ENCODE measurements at regions not wholly inside any gene's neighbourhood (a gene's known extent, or its start where the extent isn't known, plus 50 kb on each side); places are given as distances from the start of the nearest gene placed in this dataset.
"Not testable (repeated sequence)": the region's sequence is repeated elsewhere in the genome, so short reads cannot be mapped to it uniquely, and the experiment has no call there.

- POLR2A ChIA-PET, result no interaction called here
- CTCF ChIA-PET, result no interaction called here
- TF ChIP-seq TARDBP (IDR thresholded peaks at IDR 0.05) (no peak), ZNF384 (IDR thresholded peaks at IDR 0.05) (no peak), LEF1 (IDR thresholded peaks at IDR 0.05; ENCODE audit: borderline replicate concordance) (no peak), PKNOX1 (IDR thresholded peaks at IDR 0.05) (no peak), BHLHE40 (IDR thresholded peaks at IDR 0.05; ENCODE audit: borderline replicate concordance) (no peak)
- DNase-seq (ENCODE audit: extremely low spot score), result no peak
Measured at GRCh38 chr4:30094887-30095286, 625.3 kb upstream of the PCDH7 start.

- ChIA-PET POLR2A (no interaction called here), CTCF (no interaction called here)
- TF ChIP-seq ELF4 (IDR thresholded peaks at IDR 0.05), result no peak
- no peak for TF ChIP-seq BHLHE40 (IDR thresholded peaks at IDR 0.05; ENCODE audit: borderline replicate concordance)
- no peak for TF ChIP-seq TARDBP (IDR thresholded peaks at IDR 0.05)
- no peak for TF ChIP-seq PKNOX1 (IDR thresholded peaks at IDR 0.05)
- TF ChIP-seq CTBP1 (IDR thresholded peaks at IDR 0.05; ENCODE audit: borderline replicate concordance), result no peak
- no peak for TF ChIP-seq LEF1 (IDR thresholded peaks at IDR 0.05; ENCODE audit: borderline replicate concordance)
- TF ChIP-seq ZNF384 (IDR thresholded peaks at IDR 0.05), result no peak
- TF ChIP-seq L3MBTL2 (conservative IDR thresholded peaks at IDR 0.05), result no peak
- no peak for TF ChIP-seq FOXA1 (IDR thresholded peaks at IDR 0.05)
- no peak for TF ChIP-seq FOXK2 (IDR thresholded peaks at IDR 0.05)
- no peak for TF ChIP-seq ARNT (IDR thresholded peaks at IDR 0.05)
- TF ChIP-seq FOXM1 (IDR thresholded peaks at IDR 0.05; ENCODE audit: borderline replicate concordance), result no peak
- no peak for TF ChIP-seq HDGF (IDR thresholded peaks at IDR 0.05; ENCODE audit: borderline replicate concordance)
- no peak for TF ChIP-seq SP1 (IDR thresholded peaks at IDR 0.05)
- DNase-seq (ENCODE audit: extremely low spot score), result no peak
Measured at GRCh38 chr4:30103455-30103854, 616.7 kb upstream of the PCDH7 start.

- TF ChIP-seq BHLHE40 (IDR thresholded peaks at IDR 0.05; ENCODE audit: borderline replicate concordance), result no peak
- no peak for TF ChIP-seq TARDBP (IDR thresholded peaks at IDR 0.05)
- no peak for TF ChIP-seq ZNF384 (IDR thresholded peaks at IDR 0.05)
- TF ChIP-seq ARNT (IDR thresholded peaks at IDR 0.05), result no peak
- no peak for TF ChIP-seq NFRKB (IDR thresholded peaks at IDR 0.05)
- TF ChIP-seq LEF1 (IDR thresholded peaks at IDR 0.05; ENCODE audit: borderline replicate concordance), result no peak
- TF ChIP-seq SP1 (IDR thresholded peaks at IDR 0.05), result no peak
- TF ChIP-seq PKNOX1 (IDR thresholded peaks at IDR 0.05), result no peak
- POLR2A ChIA-PET, result no interaction called here
- no peak for DNase-seq (ENCODE audit: extremely low spot score)
- CTCF ChIA-PET, result no interaction called here
Measured at GRCh38 chr4:30116401-30116800, 603.8 kb upstream of the PCDH7 start.

GRCh38 chr4:30117433-30117832 lies 602.7 kb upstream of the PCDH7 start:
- no peak for DNase-seq (ENCODE audit: extremely low spot score)
- POLR2A ChIA-PET, result no interaction called here
- CTCF ChIA-PET, result no interaction called here
- TF ChIP-seq L3MBTL2 (conservative IDR thresholded peaks at IDR 0.05) (no peak), ARNT (IDR thresholded peaks at IDR 0.05) (no peak), ZNF384 (IDR thresholded peaks at IDR 0.05) (no peak), CTBP1 (IDR thresholded peaks at IDR 0.05; ENCODE audit: borderline replicate concordance) (no peak), HDGF (IDR thresholded peaks at IDR 0.05; ENCODE audit: borderline replicate concordance) (no peak), NFRKB (IDR thresholded peaks at IDR 0.05) (no peak), FOXM1 (IDR thresholded peaks at IDR 0.05; ENCODE audit: borderline replicate concordance) (no peak), PKNOX1 (IDR thresholded peaks at IDR 0.05) (no peak), SP1 (IDR thresholded peaks at IDR 0.05) (no peak), ELF4 (IDR thresholded peaks at IDR 0.05) (no peak), TARDBP (IDR thresholded peaks at IDR 0.05) (no peak), BHLHE40 (IDR thresholded peaks at IDR 0.05; ENCODE audit: borderline replicate concordance) (no peak), FOXK2 (IDR thresholded peaks at IDR 0.05) (no peak), SUZ12 (IDR thresholded peaks at IDR 0.05) (no peak)

- ChIA-PET CTCF (no interaction called here), POLR2A (no interaction called here)
- TF ChIP-seq PKNOX1 (IDR thresholded peaks at IDR 0.05) (no peak), BHLHE40 (IDR thresholded peaks at IDR 0.05; ENCODE audit: borderline replicate concordance) (no peak), HDGF (IDR thresholded peaks at IDR 0.05; ENCODE audit: borderline replicate concordance) (no peak), FOXM1 (IDR thresholded peaks at IDR 0.05; ENCODE audit: borderline replicate concordance) (no peak), FOXA1 (IDR thresholded peaks at IDR 0.05) (no peak), FOXK2 (IDR thresholded peaks at IDR 0.05) (no peak), CTBP1 (IDR thresholded peaks at IDR 0.05; ENCODE audit: borderline replicate concordance) (no peak), NFRKB (IDR thresholded peaks at IDR 0.05) (no peak), LEF1 (IDR thresholded peaks at IDR 0.05; ENCODE audit: borderline replicate concordance) (no peak), ZNF384 (IDR thresholded peaks at IDR 0.05) (no peak), ARNT (IDR thresholded peaks at IDR 0.05) (no peak), SUZ12 (IDR thresholded peaks at IDR 0.05) (no peak), TARDBP (IDR thresholded peaks at IDR 0.05) (no peak), SP1 (IDR thresholded peaks at IDR 0.05) (no peak), ELF4 (IDR thresholded peaks at IDR 0.05) (no peak)
- no peak for DNase-seq (ENCODE audit: extremely low spot score)
Measured at GRCh38 chr4:30122711-30123110, 597.5 kb upstream of the PCDH7 start.

- POLR2A ChIA-PET; DNase-seq (ENCODE audit: extremely low spot score); CTCF ChIA-PET: not testable (repeated sequence)
Measured at GRCh38 chr4:30124621-30125020, 595.5 kb upstream of the PCDH7 start.

Measured in HEK293T (cell line).